GM19043 (cell line): ENCODE measurements at regions not wholly inside any gene's neighbourhood (a gene's known extent, or its start where the extent isn't known, plus 50 kb on each side); places are given as distances from the start of the nearest gene placed in this dataset.
"Not testable (repeated sequence)": the region's sequence is repeated elsewhere in the genome, so short reads cannot be mapped to it uniquely, and the experiment has no call there.

Experiments used
- ATAC-seq: cut with Tn5 transposase; IDR thresholded peaks from one replicate; pipeline ENCODE4 v1.9.1; 2021; ENCODE audit warnings: low read depth; ENCODE audit not compliant: unreplicated experiment

DNA sequence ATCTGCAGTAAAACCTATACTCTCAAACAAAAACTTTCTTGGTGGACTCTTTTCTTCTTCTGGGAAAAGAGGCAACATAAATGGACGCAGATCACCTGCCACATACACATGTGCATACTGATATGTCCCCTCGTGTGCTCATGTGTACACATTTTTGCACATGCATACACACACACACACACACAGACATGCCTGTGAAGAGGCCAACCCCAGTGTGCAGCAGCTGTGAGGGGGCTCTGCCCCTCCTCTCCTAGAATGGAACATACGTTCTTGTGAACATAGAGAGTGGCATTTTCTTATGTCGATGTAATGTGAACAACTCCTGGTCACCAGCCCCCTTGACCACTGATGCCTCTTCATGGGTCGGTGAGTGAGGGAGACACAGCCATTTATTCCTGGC lies 188.9 kb upstream of the PLGLB2 start:
- not testable (repeated sequence) for ATAC-seq

GRCh38 chr2:87559735-87560134 lies 188.2 kb upstream of the PLGLB2 start:
- ATAC-seq = not testable (repeated sequence)

GRCh38 chr2:87565116-87565515 lies 182.8 kb upstream of the PLGLB2 start:
- not testable (repeated sequence) for ATAC-seq

- not testable (repeated sequence) for ATAC-seq
These were observed 181.4 kb upstream of the PLGLB2 start for GRCh38 chr2:87566531-87566930.

GRCh38 chr2:87567093-87567492 lies 180.8 kb upstream of the PLGLB2 start:
- ATAC-seq = not testable (repeated sequence)

DNA sequence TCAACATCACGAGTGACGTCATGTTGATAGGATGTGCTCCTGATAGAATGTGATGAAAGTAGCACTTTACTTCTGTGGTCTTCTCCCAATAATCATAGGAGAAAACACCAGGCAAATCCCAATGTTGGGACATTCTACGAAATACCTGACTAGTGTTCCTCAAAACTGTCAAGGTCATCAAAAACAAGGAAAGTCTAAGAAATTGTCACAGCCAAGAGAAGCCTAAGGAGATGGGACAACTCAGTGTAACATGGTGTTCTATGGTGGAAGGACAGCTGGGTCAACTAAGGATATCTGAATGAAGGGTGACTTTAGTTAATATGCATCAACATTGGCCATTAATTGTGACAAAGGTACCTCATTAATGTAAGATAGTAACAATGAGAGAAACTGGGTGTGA lies 180.0 kb upstream of the PLGLB2 start:
- ATAC-seq = not testable (repeated sequence)

- not testable (repeated sequence) for ATAC-seq
These were observed 179.2 kb upstream of the PLGLB2 start for GRCh38 chr2:87568554-87569278.

- not testable (repeated sequence) for ATAC-seq
These were observed 178.0 kb upstream of the PLGLB2 start for GRCh38 chr2:87569689-87570397.

GRCh38 chr2:87571889-87572465 lies 175.9 kb upstream of the PLGLB2 start:
- not testable (repeated sequence) for ATAC-seq

DNA sequence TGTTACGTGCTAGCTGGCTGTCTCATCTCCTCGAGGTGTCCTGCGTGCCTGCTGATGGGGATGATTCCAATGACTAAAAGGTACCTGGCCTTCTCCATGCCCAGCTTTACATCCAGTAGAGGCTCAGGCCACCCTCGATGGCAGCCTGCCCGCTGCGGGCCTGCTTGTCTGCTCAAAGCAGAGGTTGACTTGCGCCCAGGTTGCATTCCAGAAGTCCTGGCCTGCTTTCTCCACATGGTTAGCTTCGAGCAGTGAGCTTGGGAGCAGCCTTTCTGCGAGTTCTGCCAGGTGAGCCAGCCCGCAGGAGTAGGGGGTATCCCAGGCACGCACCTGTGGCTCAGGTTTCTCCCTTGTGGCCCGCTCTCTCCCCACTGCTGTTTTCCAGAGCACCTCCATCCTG lies 175.0 kb upstream of the PLGLB2 start:
- not testable (repeated sequence) for ATAC-seq

DNA sequence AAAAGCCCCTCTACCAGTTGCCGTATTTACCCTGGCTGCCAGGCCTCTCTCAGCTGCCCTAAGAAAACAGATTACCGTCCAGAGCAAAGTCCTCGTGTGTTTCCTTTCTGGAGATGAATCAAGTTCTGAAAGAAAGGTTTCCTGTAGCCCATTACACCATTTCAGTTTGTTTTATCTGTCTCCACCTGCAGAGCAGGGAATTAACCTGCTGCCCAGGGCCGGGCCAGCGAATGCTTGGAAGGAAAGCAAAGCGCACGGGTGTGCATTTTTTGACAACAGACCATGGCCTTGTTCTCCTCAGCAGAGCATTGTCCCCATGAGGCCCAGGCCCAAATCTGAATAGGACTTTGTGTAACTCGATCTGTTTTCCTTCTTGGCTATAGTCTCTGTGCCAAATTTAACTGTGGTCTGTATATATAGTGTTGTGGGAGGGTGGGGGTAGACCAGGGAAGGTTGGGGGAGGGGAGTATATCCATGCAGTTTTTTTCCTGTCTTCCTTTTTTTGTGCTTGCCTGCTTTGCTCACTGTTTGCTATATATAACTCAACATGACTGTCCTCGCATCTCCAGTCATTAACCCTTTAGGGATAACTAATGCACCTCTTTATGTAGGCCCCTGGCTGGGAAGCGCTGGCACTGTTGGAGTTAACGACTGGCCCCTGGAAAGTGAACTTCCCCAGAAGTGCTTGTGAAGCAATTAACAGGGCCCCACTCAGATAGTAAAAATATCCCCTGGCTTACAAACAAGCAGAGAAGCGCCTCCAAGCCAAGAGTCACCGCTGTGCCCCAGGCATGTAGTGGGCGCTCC lies 174.3 kb upstream of the PLGLB2 start:
- not testable (repeated sequence) for ATAC-seq

DNA sequence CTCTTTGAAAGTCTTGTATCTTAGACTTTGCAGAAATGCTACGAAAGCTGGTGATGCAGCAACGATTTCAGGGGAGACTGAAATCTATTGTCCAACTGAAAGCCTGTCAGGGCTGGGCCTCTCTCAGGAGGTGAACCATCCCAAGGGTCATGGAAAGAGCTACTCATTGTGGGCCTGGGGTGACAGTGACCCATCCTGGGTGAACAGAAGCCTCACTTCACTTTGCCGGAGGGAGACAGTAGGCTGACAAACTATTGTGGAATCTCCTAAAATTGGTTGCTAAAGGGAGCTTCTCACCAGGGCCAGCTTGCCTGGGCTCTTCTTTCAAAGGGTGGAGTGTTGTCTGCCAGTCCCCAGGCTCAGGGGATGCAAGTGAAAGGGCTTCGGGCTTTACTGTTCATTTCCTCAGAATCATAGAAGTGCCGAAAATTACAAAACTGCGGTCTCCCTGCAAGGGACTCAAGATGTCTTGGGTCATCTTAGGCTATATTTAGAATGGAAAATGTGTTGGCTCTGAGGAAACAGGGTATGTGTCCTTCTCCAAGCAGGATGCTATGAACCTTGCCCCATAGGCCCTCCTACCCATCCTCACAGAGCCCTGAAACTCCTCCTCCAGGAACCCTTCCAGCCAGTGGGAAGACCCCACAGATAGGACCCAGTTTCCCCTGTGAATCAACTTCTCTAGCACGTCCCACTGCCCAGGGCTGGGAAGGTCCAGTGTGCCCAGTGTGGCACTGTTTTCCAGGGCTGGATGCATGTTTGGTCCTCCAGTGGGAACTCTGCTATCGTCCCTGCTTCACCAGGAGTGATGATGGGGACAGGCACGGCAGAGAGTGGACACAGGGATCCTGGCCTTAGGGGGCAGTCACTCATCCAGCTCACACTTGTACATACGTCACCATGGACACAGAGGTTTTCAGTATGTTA lies 173.4 kb upstream of the PLGLB2 start:
- ATAC-seq = not testable (repeated sequence)

- ATAC-seq = not testable (repeated sequence)
These were observed 172.7 kb upstream of the PLGLB2 start for GRCh38 chr2:87575138-87575537.

DNA sequence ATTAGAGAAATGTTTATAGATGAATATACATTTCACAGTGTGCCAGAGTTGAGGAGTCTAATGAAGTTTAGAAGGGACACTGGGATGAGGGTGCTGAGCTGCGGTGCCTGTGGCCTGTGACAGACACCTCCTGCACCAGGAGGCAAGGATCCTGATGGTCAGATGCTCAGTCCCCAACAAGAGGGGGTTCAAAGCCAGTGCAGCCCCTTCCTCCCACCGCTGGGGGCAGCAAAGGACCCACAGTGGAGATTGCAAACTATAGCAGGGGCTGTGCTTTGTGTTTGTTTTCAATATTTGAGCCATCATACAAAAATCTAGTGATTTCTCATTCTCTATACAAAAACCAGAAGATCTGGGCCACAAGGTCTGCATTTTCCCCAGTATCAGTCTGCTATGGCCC lies 170.5 kb upstream of the PLGLB2 start:
- ATAC-seq = not testable (repeated sequence)

DNA sequence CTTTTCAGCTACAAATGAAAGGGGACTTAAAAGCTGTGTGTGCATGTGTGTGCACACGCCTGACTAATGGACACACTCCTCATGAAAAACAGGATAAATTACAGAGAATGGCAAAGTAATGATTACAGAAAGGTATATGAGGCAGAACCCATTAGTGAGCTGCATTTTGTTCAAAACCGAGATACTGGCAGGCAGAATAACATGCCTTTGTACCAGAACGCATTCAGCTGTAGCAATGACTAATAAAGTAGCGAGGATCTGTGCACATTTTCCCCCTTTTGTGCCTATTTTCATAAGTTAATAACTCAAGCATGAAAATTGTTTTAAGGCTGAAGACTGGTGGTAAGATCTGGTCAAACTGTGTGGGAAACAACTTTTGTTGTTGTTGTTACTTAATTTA lies 165.7 kb upstream of the PLGLB2 start:
- ATAC-seq = not testable (repeated sequence)

- not testable (repeated sequence) for ATAC-seq
These were observed 165.3 kb upstream of the PLGLB2 start for GRCh38 chr2:87582579-87582978.

GRCh38 chr2:87583370-87583769 lies 164.5 kb upstream of the PLGLB2 start:
- not testable (repeated sequence) for ATAC-seq

GRCh38 chr2:87583803-87584202 lies 164.1 kb upstream of the PLGLB2 start:
- not testable (repeated sequence) for ATAC-seq

- ATAC-seq = not testable (repeated sequence)
These were observed 163.5 kb upstream of the PLGLB2 start for GRCh38 chr2:87584268-87584906.
